Neural progenitor cell (in vitro differentiated cells): ENCODE measurements at regions not wholly inside any gene's neighbourhood (a gene's known extent, or its start where the extent isn't known, plus 50 kb on each side); places are given as distances from the start of the nearest gene placed in this dataset.

Source experiments
- CTCF ChIP-seq: fragments of 200-600 bp; sonication (generic); IDR thresholded peaks from 2 replicates; pipeline ENCODE4 v1.5.1; 2017; ENCODE audit warnings: antibody characterized with exemption, mild to moderate bottlenecking
- EZH2phosphoT487 ChIP-seq: fragments of 200-600 bp; sonication (generic); IDR thresholded peaks from 2 replicates; pipeline ENCODE4 v1.6.1; 2017; ENCODE audit warnings: antibody characterized with exemption

- no peak for TF ChIP-seq CTCF
- no peak for TF ChIP-seq EZH2phosphoT487
Observed at GRCh38 chr5:164679461-164679860, 1174.0 kb downstream of the MAT2B start.
